Liver (tissue), 8 donors: ENCODE measurements at regions not wholly inside any gene's neighbourhood (a gene's known extent, or its start where the extent isn't known, plus 50 kb on each side); places are given as distances from the start of the nearest gene placed in this dataset.

ENCODE experiments used
- DNase-seq: peaks from one replicate; pipeline ENCODE4 v3.0.0-alpha.2; 2017; ENCODE audit warnings: low spot score
- H3K27ac ChIP-seq, 2 donors: one replicate each; pipeline ENCODE4 v1.7.0; 2013; ENCODE audit warnings: inconsistent platforms in 2 of 2, low read length in 2 of 2, control low read depth in 1 of 2, low read depth in 1 of 2, mild to moderate bottlenecking in 1 of 2
- H3K27me3 ChIP-seq, 4 donors: one replicate each; pipeline versions ENCODE4 v1.6.1 to v1.7.0; 2013; ENCODE audit warnings: low read length in 3 of 4, inconsistent platforms in 1 of 4, mild to moderate bottlenecking in 1 of 4, moderate library complexity in 1 of 4; ENCODE audit not compliant: control insufficient read depth in 4 of 4, insufficient read depth in 4 of 4
- H3K36me3 ChIP-seq, 4 donors: one replicate each; pipeline versions ENCODE4 v1.6.1 to v1.7.0; 2013; ENCODE audit warnings: low read length in 3 of 4, mild to moderate bottlenecking in 3 of 4, low read depth in 1 of 4, moderate library complexity in 1 of 4; ENCODE audit not compliant: control insufficient read depth in 4 of 4, insufficient read depth in 3 of 4
- H3K4me1 ChIP-seq, 4 donors: one replicate each; pipeline versions ENCODE4 v1.6.1 to v1.7.0; 2013; ENCODE audit warnings: low read length in 3 of 4, mild to moderate bottlenecking in 3 of 4, moderate library complexity in 1 of 4; ENCODE audit not compliant: control insufficient read depth in 4 of 4, insufficient read depth in 4 of 4
- H3K4me3 ChIP-seq, 3 donors: one replicate each; pipeline versions ENCODE4 v1.6.1 to v1.7.0; 2013; ENCODE audit warnings: low read length in 3 of 3, control low read depth in 1 of 3, low read depth in 1 of 3, mild to moderate bottlenecking in 1 of 3
- H3K9ac ChIP-seq, 2 donors: one replicate each; pipeline ENCODE4 v1.7.0; 2013; ENCODE audit warnings: low read length in 2 of 2, mild to moderate bottlenecking in 2 of 2, moderate library complexity in 2 of 2, control low read depth in 1 of 2, low read depth in 1 of 2
- H3K9me3 ChIP-seq, 4 donors: one replicate each; pipeline versions ENCODE4 v1.6.1 to v1.7.0; 2013; ENCODE audit warnings: low read length in 3 of 4; ENCODE audit not compliant: control insufficient read depth in 4 of 4
- CTCF ChIP-seq: fragments of 150-350 bp; IDR thresholded peaks from 2 replicates; pipeline ENCODE4 v1.5.1; 2017; ENCODE audit warnings: improper control_type of control experiment, low read depth, low read length; ENCODE audit not compliant: missing input control
- EGR1 ChIP-seq, 2 donors: IDR thresholded peaks; 2 replicates each; pipeline ENCODE4 v1.6.1; 2016 to 2018; ENCODE audit warnings: antibody characterized with exemption in 2 of 2, low read depth in 2 of 2
- FOXA1 ChIP-seq: IDR thresholded peaks from 2 replicates; pipeline ENCODE4 v1.6.1; 2016; ENCODE audit warnings: antibody characterized with exemption
- FOXA2 ChIP-seq: IDR thresholded peaks from 2 replicates; pipeline ENCODE4 v1.6.1; 2016; ENCODE audit warnings: antibody characterized with exemption
- HNF4G ChIP-seq: IDR thresholded peaks from 2 replicates; pipeline ENCODE4 v1.6.1; 2016; ENCODE audit warnings: antibody characterized with exemption
- JUND ChIP-seq, 2 donors: IDR thresholded peaks; 2 replicates each; pipeline ENCODE4 v1.6.1; 2016; ENCODE audit warnings: antibody characterized with exemption in 2 of 2
- MAX ChIP-seq: IDR thresholded peaks from 2 replicates; pipeline ENCODE4 v1.6.1; 2016; ENCODE audit warnings: antibody characterized with exemption
- REST ChIP-seq: IDR thresholded peaks from 2 replicates; pipeline ENCODE4 v1.6.1; 2016; ENCODE audit warnings: antibody characterized with exemption, mild to moderate bottlenecking
- RXRA ChIP-seq, 2 donors: IDR thresholded peaks; 2 replicates each; pipeline ENCODE4 v1.6.1; 2017 to 2018; ENCODE audit warnings: antibody characterized with exemption in 2 of 2, mild to moderate bottlenecking in 1 of 2
- SP1 ChIP-seq: IDR thresholded peaks from 2 replicates; pipeline ENCODE4 v1.6.1; 2018; ENCODE audit warnings: antibody characterized with exemption, mild to moderate bottlenecking
- TAF1 ChIP-seq: conservative IDR thresholded peaks from 2 replicates; pipeline ENCODE4 v1.6.1; 2016; ENCODE audit warnings: antibody characterized with exemption, mild to moderate bottlenecking
- ZBTB33 ChIP-seq: IDR thresholded peaks from 2 replicates; pipeline ENCODE4 v1.6.1; 2016; ENCODE audit warnings: antibody characterized with exemption
- WGBS: extraction: QIAGEN DNeasy Blood & Tissue Kit; methylation state at CpG from one replicate; pipeline ENCODE4 v1.1.7; 2013; 5-methylcytosine and 5-hydroxymethylcytosine counted together
- TF ChIP-seq, protein P1 (sequence below): IDR thresholded peaks from 2 replicates; pipeline ENCODE4 v1.6.1; 2016; ENCODE audit warnings: antibody characterized with exemption
- donor health status: healthy.
- donor health status: healthy.
- donor health status: healthy.
- donor health status: healthy.
- donor health status: healthy.

- H3K9ac ChIP-seq = no peak overlapping the region
- no peak overlapping the region for H3K4me3 ChIP-seq
- no peaks in the 10 kb centered on the region for H3K36me3 ChIP-seq
- no peaks in the 10 kb centered on the region for H3K4me1 ChIP-seq
- H3K27ac ChIP-seq = no peak overlapping the region
- DNase-seq = no peak
- H3K9me3 ChIP-seq = peaks cover 0 to 2% (median 0%) of the 10 kb centered on the region in 4 donors
- peaks cover 0 to 3% (median 0%) of the 10 kb centered on the region in 4 donors for H3K27me3 ChIP-seq
- TF ChIP-seq MAX (no peak), CTCF (no peak), REST (no peak), TAF1 (no peak), RXRA (IDR thresholded peaks at IDR 0.05) (no peak), JUND (IDR thresholded peaks at IDR 0.05) (no peak), FOXA2 (no peak), SP1 (no peak), EGR1 (IDR thresholded peaks at IDR 0.05; ENCODE audit: low read depth in 2 of 2) (no peak), HNF4G (no peak), ZBTB33 (no peak)
- TF ChIP-seq, protein P1, sequence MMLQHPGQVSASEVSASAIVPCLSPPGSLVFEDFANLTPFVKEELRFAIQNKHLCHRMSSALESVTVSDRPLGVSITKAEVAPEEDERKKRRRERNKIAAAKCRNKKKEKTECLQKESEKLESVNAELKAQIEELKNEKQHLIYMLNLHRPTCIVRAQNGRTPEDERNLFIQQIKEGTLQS = no peak
Observed at GRCh38 chr16:86418981-86419380, 91.3 kb upstream of the FOXF1 start.

DNA sequence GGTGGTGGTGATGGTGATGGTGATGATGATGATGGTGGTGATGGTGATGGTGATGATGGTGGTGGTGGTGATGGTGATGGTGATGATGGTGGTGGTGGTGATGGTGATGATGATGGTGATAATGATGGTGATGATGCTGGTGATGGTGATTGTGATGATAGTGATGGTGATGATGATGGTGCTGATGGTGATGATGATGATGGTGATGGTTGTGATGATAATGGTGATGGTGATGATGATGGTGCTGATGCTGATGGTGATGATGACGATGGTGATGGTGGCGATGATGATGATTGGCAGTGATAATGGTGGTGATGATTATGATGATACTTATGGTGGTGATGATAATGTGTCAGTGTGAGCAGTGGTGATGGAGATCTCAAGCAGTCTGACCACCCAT, 90.8 kb upstream of the FOXF1 start:
- 86% methylated on average over 2 of the region's 2 CpGs for WGBS
- peaks cover 0 to 2% (median 0%) of the 10 kb centered on the region in 4 donors for H3K9me3 ChIP-seq
- TF ChIP-seq MAX (no peak), RXRA (IDR thresholded peaks at IDR 0.05) (no peak), FOXA1 (no peak), EGR1 (IDR thresholded peaks at IDR 0.05; ENCODE audit: low read depth in 2 of 2) (no peak), TAF1 (no peak), ZBTB33 (no peak), JUND (IDR thresholded peaks at IDR 0.05) (no peak), CTCF (no peak), REST (no peak)
- TF ChIP-seq, protein P1 = no peak

More for the DNA sequence above, 90.8 kb upstream of the FOXF1 start:
- no peaks in the 10 kb centered on the region for H3K4me1 ChIP-seq
- no peak overlapping the region for H3K9ac ChIP-seq
- H3K27ac ChIP-seq = no peak overlapping the region
- no peak for DNase-seq
- peaks cover 0 to 3% (median 0%) of the 10 kb centered on the region in 4 donors for H3K27me3 ChIP-seq
- no peak overlapping the region for H3K4me3 ChIP-seq
- H3K36me3 ChIP-seq = no peaks in the 10 kb centered on the region
